Heart right ventricle (tissue), 16 donors: ENCODE measurements at regions not wholly inside any gene's neighbourhood (a gene's known extent, or its start where the extent isn't known, plus 50 kb on each side); places are given as distances from the start of the nearest gene placed in this dataset.

ENCODE experiments used
- ATAC-seq, 8 donors: fragments of 200-7000 bp; cut with Tn5 transposase; one replicate each; pipeline ENCODE4 v1.9.1; 2020; ENCODE audit warnings: mild to moderate bottlenecking in 8 of 8, moderate library complexity in 8 of 8, moderate number of reproducible peaks in 1 of 8
- DNase-seq, 2 donors: peaks; one replicate each; pipeline ENCODE4 v3.0.0-alpha.2; 2020
- H3K27ac ChIP-seq, 10 donors: fragments of 200-600 bp; sonication (generic) in 2 of 10; one replicate each; pipeline versions ENCODE4 v1.5.0 to v1.8.0; 2020 to 2022; ENCODE audit warnings: mild to moderate bottlenecking in 3 of 10
- H3K27me3 ChIP-seq, 7 donors: fragments of 200-600 bp; one replicate each; pipeline ENCODE4 v1.8.0; 2021 to 2022; ENCODE audit warnings: mild to moderate bottlenecking in 2 of 7
- H3K36me3 ChIP-seq, 9 donors: fragments of 200-600 bp; sonication (generic) in 1 of 9; one replicate each; pipeline versions ENCODE4 v1.5.0 to v1.8.0; 2020 to 2022; ENCODE audit warnings: mild to moderate bottlenecking in 2 of 9
- H3K4me1 ChIP-seq, 9 donors: fragments of 200-600 bp; sonication (generic) in 1 of 9; one replicate each; pipeline versions ENCODE4 v1.5.0 to v1.8.0; 2020 to 2022; ENCODE audit warnings: mild to moderate bottlenecking in 4 of 9
- H3K4me3 ChIP-seq, 10 donors: fragments of 200-600 bp; sonication (generic) in 2 of 10; one replicate each; pipeline versions ENCODE4 v1.5.0 to v1.8.0; 2020 to 2022; ENCODE audit warnings: mild to moderate bottlenecking in 7 of 10, moderate library complexity in 2 of 10
- H3K9me3 ChIP-seq, 11 donors: fragments of 200-600 bp in 10 of 11; sonication (generic) in 2 of 11; one replicate each; pipeline versions ENCODE4 v1.5.0 to v1.8.0; 2013 to 2022; ENCODE audit warnings: mild to moderate bottlenecking in 2 of 11, control low read depth in 1 of 11, moderate library complexity in 1 of 11
- WGBS, 2 donors: extraction: QIAGEN DNeasy Blood & Tissue Kit; methylation state at CpG; one replicate each; pipeline ENCODE4 v1.1.7; 2013; ENCODE audit warnings: inconsistent platforms in 1 of 2; 5-methylcytosine and 5-hydroxymethylcytosine counted together
- intact Hi-C, 10 donors: fragments of 100-400 bp; cut with DNase I; formaldehyde crosslinking; loops; one replicate each; pipeline versions ENCODE4 v1.11.1 to v1.14.2; 2022
- TF ChIP-seq, protein P1 (sequence below), 9 donors: fragments of 200-600 bp; sonication (generic) in 2 of 9; IDR thresholded peaks; one replicate each; pipeline versions ENCODE4 v1.5.0 to v1.8.0; 2021 to 2022; ENCODE audit warnings: antibody characterized with exemption in 9 of 9, mild to moderate bottlenecking in 5 of 9, moderate library complexity in 1 of 9
- donor health status: Arrhythmogenic right ventricular cardiomyopathy.
- donor health status: ischemic (EF 13 %, LVEDD 7.1; RV severe dilation, severe dysfunction).
- donor health status: healthy with polysubstance abuse.
- donor health status: DM: no; HTN: yes; CAD: no.
- donor health status: DM: no; HTN: no; CAD: no.
- donor health status: ischemic (EF 25% LVEDD 6.9; RV normal size, moderate dysfunction).
- donor health status: ischemic (EF 25% LVEDD 5.7; RV mildly dilated, moderate dysfunction).
- donor health status: healthy.
- donor health status: DM: yes; HTN: yes; CAD: no.
- donor health status: Ischemic cardiomyopathy.
- donor health status: ischemic (EF 35%, LVEDD 5.7; RV mildly dilated, moderate dysfunction).
- donor health status: nonischemic (EF 11% LVEDD 7.7; RV severe dilation, severe dysfunction).
- donor health status: DM: yes; HTN: yes; CAD: no.
- donor health status: PGD.
- donor health status: ischemic (EF 29% LVEDD 5.4; RV normal size, mild dysfunction).
- donor health status: nonischemic (EF 23%, LVEDD 6.1; RV moderate dilation, normal function).

DNA sequence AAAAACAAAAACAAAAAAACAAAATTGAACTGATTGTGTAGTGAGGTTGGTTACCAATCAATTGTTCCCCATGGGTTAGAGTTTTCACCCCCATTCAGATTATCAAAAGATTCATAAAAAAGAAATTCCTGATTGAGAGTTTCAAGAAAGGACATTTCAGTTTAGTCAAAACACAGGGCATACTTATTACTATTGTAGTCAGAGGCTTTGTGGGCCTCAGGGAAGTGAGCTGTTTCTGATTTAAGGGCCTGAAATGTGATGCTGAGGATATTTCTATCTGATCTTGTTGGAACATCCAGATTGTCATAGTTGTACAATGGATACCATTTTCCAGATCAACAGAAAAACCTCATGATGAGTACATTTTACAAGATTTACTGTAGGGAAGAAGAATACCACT lies 368.1 kb upstream of the NETO1 start:
- Histone ChIP-seq H3K27me3 (no peaks in the 10 kb centered on the region), H3K9me3 (no peaks in the 10 kb centered on the region), H3K4me3 (no peak overlapping the region), H3K27ac (no peak overlapping the region), H3K4me1 (no peaks in the 10 kb centered on the region), H3K36me3 (no peaks in the 10 kb centered on the region)
- intact Hi-C loops = no loop called here
- TF ChIP-seq, protein P1, sequence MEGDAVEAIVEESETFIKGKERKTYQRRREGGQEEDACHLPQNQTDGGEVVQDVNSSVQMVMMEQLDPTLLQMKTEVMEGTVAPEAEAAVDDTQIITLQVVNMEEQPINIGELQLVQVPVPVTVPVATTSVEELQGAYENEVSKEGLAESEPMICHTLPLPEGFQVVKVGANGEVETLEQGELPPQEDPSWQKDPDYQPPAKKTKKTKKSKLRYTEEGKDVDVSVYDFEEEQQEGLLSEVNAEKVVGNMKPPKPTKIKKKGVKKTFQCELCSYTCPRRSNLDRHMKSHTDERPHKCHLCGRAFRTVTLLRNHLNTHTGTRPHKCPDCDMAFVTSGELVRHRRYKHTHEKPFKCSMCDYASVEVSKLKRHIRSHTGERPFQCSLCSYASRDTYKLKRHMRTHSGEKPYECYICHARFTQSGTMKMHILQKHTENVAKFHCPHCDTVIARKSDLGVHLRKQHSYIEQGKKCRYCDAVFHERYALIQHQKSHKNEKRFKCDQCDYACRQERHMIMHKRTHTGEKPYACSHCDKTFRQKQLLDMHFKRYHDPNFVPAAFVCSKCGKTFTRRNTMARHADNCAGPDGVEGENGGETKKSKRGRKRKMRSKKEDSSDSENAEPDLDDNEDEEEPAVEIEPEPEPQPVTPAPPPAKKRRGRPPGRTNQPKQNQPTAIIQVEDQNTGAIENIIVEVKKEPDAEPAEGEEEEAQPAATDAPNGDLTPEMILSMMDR (IDR thresholded peaks at IDR 0.05) = no peak
- no peak for DNase-seq
- no peak for ATAC-seq

- H3K27me3 ChIP-seq = no peaks in the 10 kb centered on the region
- H3K4me1 ChIP-seq = no peaks in the 10 kb centered on the region
- TF ChIP-seq, protein P1 (IDR thresholded peaks at IDR 0.05) = no peak
- 59 to 69% methylated on average over 8 of the region's 8 CpGs for WGBS, 2 donors
- H3K36me3 ChIP-seq = no peaks in the 10 kb centered on the region
- intact Hi-C loops = no loop called here
- H3K27ac ChIP-seq = no peak overlapping the region
- no peak for ATAC-seq
- no peak overlapping the region for H3K4me3 ChIP-seq
- DNase-seq = no peak
- H3K9me3 ChIP-seq = peaks cover 0 to under 1% (median 0%) of the 10 kb centered on the region in 11 donors
Observed at GRCh38 chr18:73235491-73235890, 367.7 kb upstream of the NETO1 start.

DNA sequence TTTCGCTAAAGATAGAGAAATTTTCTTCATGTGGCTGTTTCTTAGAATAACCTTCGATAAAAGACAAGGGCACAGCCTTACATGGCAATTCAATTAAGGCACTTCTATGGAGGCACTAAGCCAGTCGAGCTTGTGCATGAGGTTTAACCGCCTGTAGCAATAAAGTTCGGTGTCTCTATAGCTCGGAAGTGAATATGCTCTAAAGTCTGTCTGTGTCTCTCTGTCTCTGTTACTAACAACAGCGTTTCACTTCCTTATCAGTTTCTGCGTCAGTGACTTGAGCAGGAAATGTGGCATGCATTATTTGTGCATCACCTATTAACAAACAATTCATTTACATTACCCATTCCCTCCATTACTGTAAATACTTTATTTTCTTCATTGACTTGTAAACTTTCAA lies 365.1 kb upstream of the NETO1 start:
- intact Hi-C loops = no loop called here
- Histone ChIP-seq H3K9me3 (peaks cover 0 to 6% (median 0%) of the 10 kb centered on the region in 11 donors), H3K4me3 (no peak overlapping the region), H3K4me1 (no peaks in the 10 kb centered on the region), H3K27me3 (no peaks in the 10 kb centered on the region), H3K27ac (no peak overlapping the region), H3K36me3 (no peaks in the 10 kb centered on the region)
- WGBS, 2 donors = 68 to 69% methylated on average over 8 of the region's 8 CpGs
- ATAC-seq (no peak), DNase-seq (no peak)
- TF ChIP-seq, protein P1 (IDR thresholded peaks at IDR 0.05) = no peak

DNA sequence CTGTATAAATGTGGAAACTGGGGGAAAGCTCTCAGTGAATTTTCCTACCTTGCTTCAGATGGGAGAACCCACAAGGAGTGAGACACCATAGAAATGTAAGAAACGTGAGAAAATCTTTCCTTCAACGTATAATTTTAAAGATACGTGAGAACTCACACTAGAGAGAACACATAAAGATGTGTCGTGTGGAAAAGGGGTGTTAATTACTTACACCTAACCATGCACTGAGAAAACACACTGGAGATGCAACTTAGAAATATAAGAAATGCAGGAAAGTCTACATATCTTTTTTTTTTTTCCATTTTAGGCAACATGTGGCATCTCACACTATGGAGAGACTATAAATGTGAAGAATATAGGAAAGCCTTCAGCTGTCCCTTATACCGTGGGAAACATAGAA lies 352.9 kb upstream of the NETO1 start:
- DNase-seq (no peak), ATAC-seq (no peak)
- H3K27me3 ChIP-seq = no peaks in the 10 kb centered on the region
- peaks cover 0 to 59% (median 30%) of the 10 kb centered on the region in 11 donors for H3K9me3 ChIP-seq
- no peak overlapping the region for H3K4me3 ChIP-seq
- H3K36me3 ChIP-seq = no peaks in the 10 kb centered on the region
- TF ChIP-seq, protein P1 (IDR thresholded peaks at IDR 0.05) = no peak
- H3K4me1 ChIP-seq = no peaks in the 10 kb centered on the region
- WGBS, 2 donors = 87 to 90% methylated on average over 5 of the region's 5 CpGs
- no peak overlapping the region for H3K27ac ChIP-seq
- intact Hi-C loops = no loop called here

DNA sequence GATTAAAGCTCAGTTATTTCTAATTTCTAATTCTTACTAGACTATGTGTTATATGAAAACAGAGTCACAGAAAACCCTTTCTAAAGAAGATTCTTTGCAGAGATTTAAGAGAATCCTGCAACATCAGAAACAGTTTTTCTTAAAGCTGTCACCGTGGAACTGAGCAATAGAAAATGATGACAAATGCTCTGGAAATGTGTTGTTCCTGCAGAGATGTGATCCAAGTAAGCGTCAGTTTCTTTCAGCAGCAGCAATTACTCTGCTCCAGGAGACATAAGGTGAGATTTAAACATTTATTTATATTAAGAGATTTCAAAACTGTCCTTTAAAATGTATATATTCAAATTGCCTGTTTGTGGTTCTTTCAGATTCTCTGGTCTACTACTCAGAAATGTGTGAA lies 350.5 kb upstream of the NETO1 start:
- intact Hi-C loops = no loop called here
- Histone ChIP-seq H3K4me3 (no peak overlapping the region), H3K27ac (no peak overlapping the region), H3K36me3 (no peaks in the 10 kb centered on the region), H3K4me1 (no peaks in the 10 kb centered on the region), H3K27me3 (no peaks in the 10 kb centered on the region), H3K9me3 (peaks cover 0 to 53% (median 30%) of the 10 kb centered on the region in 11 donors)
- TF ChIP-seq, protein P1 (IDR thresholded peaks at IDR 0.05) = no peak
- no peak for ATAC-seq
- DNase-seq = no peak
- 65 to 85% methylated on average over 2 of the region's 2 CpGs for WGBS, 2 donors
